H9 (cell line): ENCODE measurements at regions not wholly inside any gene's neighbourhood (a gene's known extent, or its start where the extent isn't known, plus 50 kb on each side); places are given as distances from the start of the nearest gene placed in this dataset.

Source experiments
- DNase-seq: peaks from one replicate; pipeline ENCODE4 v3.0.0-alpha.2; 2017
- H2AFZ ChIP-seq: one replicate; pipeline ENCODE4 v1.6.1; 2013; ENCODE audit warnings: mild to moderate bottlenecking, low read length, control low read depth, moderate library complexity
- H2AK5ac ChIP-seq: 2 replicates; pipeline ENCODE4 v1.6.1; 2013; ENCODE audit warnings: low read length, control low read depth, mixed read lengths; ENCODE audit not compliant: insufficient read length
- H2BK120ac ChIP-seq: one replicate; pipeline ENCODE4 v1.6.1; 2013; ENCODE audit warnings: low read depth, mild to moderate bottlenecking, low read length, control low read depth, inconsistent platforms; ENCODE audit not compliant: poor library complexity, severe bottlenecking
- H2BK12ac ChIP-seq: 2 replicates; pipeline ENCODE4 v1.6.1; 2013; ENCODE audit warnings: low read length, control low read depth, mixed read lengths, low read depth; ENCODE audit not compliant: insufficient read length
- H2BK15ac ChIP-seq: 2 replicates; pipeline ENCODE4 v1.6.1; 2013; ENCODE audit warnings: low read depth, low read length, control low read depth
- H2BK20ac ChIP-seq: one replicate; pipeline ENCODE4 v1.6.1; 2013; ENCODE audit warnings: low read depth, mild to moderate bottlenecking, low read length, control low read depth, inconsistent platforms; ENCODE audit not compliant: poor library complexity, severe bottlenecking
- H2BK5ac ChIP-seq: 2 replicates; pipeline ENCODE4 v1.6.1; 2013; ENCODE audit warnings: low read length, control low read depth, mixed read lengths; ENCODE audit not compliant: insufficient read length
- H3K14ac ChIP-seq: 2 replicates; pipeline ENCODE4 v1.6.1; 2013; ENCODE audit warnings: low read length, control low read depth; ENCODE audit not compliant: insufficient read depth
- H3K18ac ChIP-seq: 2 replicates; pipeline ENCODE4 v1.6.1; 2013; ENCODE audit warnings: low read depth, mild to moderate bottlenecking, mixed read lengths, low read length, control low read depth; ENCODE audit not compliant: insufficient read length
- H3K23ac ChIP-seq: 2 replicates; pipeline ENCODE4 v1.6.1; 2013; ENCODE audit warnings: low read length, control low read depth, mixed read lengths, low read depth; ENCODE audit not compliant: insufficient read length
- H3K23me2 ChIP-seq: 2 replicates; pipeline ENCODE4 v1.6.1; 2013; ENCODE audit warnings: low read depth, mild to moderate bottlenecking, mixed read lengths, low read length, control low read depth; ENCODE audit not compliant: insufficient read length, poor library complexity, severe bottlenecking
- H3K27ac ChIP-seq: 2 replicates; pipeline ENCODE4 v1.5.1; 2013; ENCODE audit warnings: low read length, control low read depth, mixed read lengths, low read depth; ENCODE audit not compliant: insufficient read length
- H3K27me3 ChIP-seq: 2 replicates; pipeline ENCODE4 v1.6.1; 2013; ENCODE audit warnings: low read length, control low read depth, inconsistent platforms; ENCODE audit not compliant: insufficient read depth
- H3K4ac ChIP-seq: 2 replicates; pipeline ENCODE4 v1.6.1; 2013; ENCODE audit warnings: low read depth, mild to moderate bottlenecking, control low read depth, inconsistent platforms, low read length, moderate library complexity
- H3K4me1 ChIP-seq: 2 replicates; pipeline ENCODE4 v1.6.1; 2013; ENCODE audit warnings: low read length, control low read depth, inconsistent platforms; ENCODE audit not compliant: insufficient read depth
- H3K4me2 ChIP-seq: 2 replicates; pipeline ENCODE4 v1.6.1; 2013; ENCODE audit warnings: low read length, control low read depth, mixed read lengths; ENCODE audit not compliant: insufficient read length, insufficient read depth
- H3K56ac ChIP-seq: 2 replicates; pipeline ENCODE4 v1.6.1; 2013; ENCODE audit warnings: low read depth, mild to moderate bottlenecking, mixed read lengths, low read length, control low read depth; ENCODE audit not compliant: insufficient read length
- H3K79me1 ChIP-seq: 2 replicates; pipeline ENCODE4 v1.6.1; 2013; ENCODE audit warnings: low read depth, mild to moderate bottlenecking, moderate library complexity, low read length, control low read depth, inconsistent platforms; ENCODE audit not compliant: insufficient read depth, poor library complexity, severe bottlenecking
- H3K79me2 ChIP-seq: 2 replicates; pipeline ENCODE4 v1.6.1; 2013; ENCODE audit warnings: low read length, control low read depth, inconsistent platforms; ENCODE audit not compliant: insufficient read depth
- H3K9ac ChIP-seq: 2 replicates; pipeline ENCODE4 v1.6.1; 2013; ENCODE audit warnings: low read length, control low read depth, mixed read lengths; ENCODE audit not compliant: insufficient read length; ENCODE audit errors: extremely low read depth
- H3K9me3 ChIP-seq: one replicate; pipeline ENCODE4 v1.6.1; 2013; ENCODE audit warnings: low read depth, low read length, inconsistent platforms; ENCODE audit not compliant: control insufficient read depth
- H3T11ph ChIP-seq: one replicate; pipeline ENCODE4 v1.6.1; 2013; ENCODE audit warnings: mild to moderate bottlenecking, low read length, control low read depth, inconsistent platforms
- H4K20me1 ChIP-seq: one replicate; pipeline ENCODE4 v1.6.1; 2013; ENCODE audit not compliant: control insufficient read depth, insufficient read length, insufficient read depth
- H4K5ac ChIP-seq: 2 replicates; pipeline ENCODE4 v1.6.1; 2013; ENCODE audit warnings: low read depth, mild to moderate bottlenecking, mixed read lengths, low read length, control low read depth; ENCODE audit not compliant: insufficient read length
- H4K8ac ChIP-seq: replicated peaks from 2 replicates; pipeline ENCODE4 v1.6.1; 2013; ENCODE audit warnings: low read length, control low read depth, mixed read lengths, low read depth; ENCODE audit not compliant: insufficient read length
- H4K91ac ChIP-seq: 2 replicates; pipeline ENCODE4 v1.6.1; 2013; ENCODE audit warnings: low read depth, mild to moderate bottlenecking, moderate library complexity, mixed read lengths, low read length, control low read depth; ENCODE audit not compliant: insufficient read length
- H3K27ac Mint-ChIP-seq, 3 experiments: 2 replicates in 2 of 3; 3 replicates in 1 of 3; pipeline ENCODE4 v1.8.0; 2020 to 2021; ENCODE audit warnings: mixed read lengths in 3 of 3, mild to moderate bottlenecking in 1 of 3, moderate library complexity in 1 of 3
- H3K27me3 Mint-ChIP-seq: 2 replicates; pipeline ENCODE4 v1.8.0; 2021; ENCODE audit warnings: low read depth, mild to moderate bottlenecking, moderate library complexity, mixed read lengths
- H3K36me3 Mint-ChIP-seq, 3 experiments: 2 replicates in 2 of 3; 3 replicates in 1 of 3; pipeline ENCODE4 v1.8.0; 2020 to 2021; ENCODE audit warnings: low read depth in 3 of 3, mixed read lengths in 3 of 3; ENCODE audit not compliant: insufficient read depth in 1 of 3
- H3K4me1 Mint-ChIP-seq, 2 experiments: 2 replicates each; pipeline ENCODE4 v1.8.0; 2020; ENCODE audit warnings: mixed read lengths in 2 of 2
- H3K4me3 Mint-ChIP-seq, 2 experiments: 2 replicates in 1 of 2; 3 replicates in 1 of 2; pipeline ENCODE4 v1.8.0; 2020 to 2021; ENCODE audit warnings: mild to moderate bottlenecking in 2 of 2, mixed read lengths in 2 of 2, moderate library complexity in 1 of 2
- H3K9me3 Mint-ChIP-seq, 2 experiments: 2 replicates in 1 of 2; 3 replicates in 1 of 2; pipeline ENCODE4 v1.8.0; 2020; ENCODE audit warnings: mild to moderate bottlenecking in 2 of 2, mixed read lengths in 2 of 2, moderate library complexity in 1 of 2
- CTCF ChIP-seq: fragments of 200-600 bp; sonication (generic); conservative IDR thresholded peaks from 3 replicates; pipeline ENCODE4 v1.8.0; 2021; ENCODE audit warnings: antibody characterized with exemption, mild to moderate bottlenecking
- WGBS: extraction: QIAGEN DNeasy Blood & Tissue Kit; methylation state at CpG from one replicate; pipeline ENCODE4 v1.1.7; 2013; ENCODE audit warnings: missing lambda C conversion rate, low lambda C conversion rate, mixed read lengths; ENCODE audit not compliant: insufficient read length; ENCODE audit errors: extremely low coverage; 5-methylcytosine and 5-hydroxymethylcytosine counted together

- H2BK12ac ChIP-seq = no peak overlapping the region
- no peak overlapping the region for H3K4me2 ChIP-seq
- no peak overlapping the region for H3K23ac ChIP-seq
- H3K4me1 Mint-ChIP-seq = peaks cover 13 to 14% of the 10 kb centered on the region in 2 experiments
- WGBS = no CpG with 5 or more reads among the region's 4 CpGs
- H4K8ac ChIP-seq = no peak overlapping the region
- H3K27me3 ChIP-seq = no peaks in the 10 kb centered on the region
- DNase-seq = no peak
- H3K27me3 Mint-ChIP-seq = peaks cover 15% of the 10 kb centered on the region
- no peak overlapping the region for H4K91ac ChIP-seq
- H3K79me1 ChIP-seq = no peaks in the 10 kb centered on the region
- no peaks in the 10 kb centered on the region for H3K9me3 ChIP-seq
- H4K5ac ChIP-seq = no peak overlapping the region
- H3K4ac ChIP-seq = no peak overlapping the region
- no peak overlapping the region for H2BK120ac ChIP-seq
- no peaks in the 10 kb centered on the region for H3K79me2 ChIP-seq
- H3K4me1 ChIP-seq = no peaks in the 10 kb centered on the region
- H3K23me2 ChIP-seq = no peaks in the 10 kb centered on the region
- no peak overlapping the region for H3K27ac ChIP-seq
- H4K20me1 ChIP-seq = no peaks in the 10 kb centered on the region
- H3K56ac ChIP-seq = no peak overlapping the region
- H3K18ac ChIP-seq = no peak overlapping the region
- no peak overlapping the region for H2BK20ac ChIP-seq
- H2AK5ac ChIP-seq = no peak overlapping the region
- no peak overlapping the region for H2AFZ ChIP-seq
- no peaks in the 10 kb centered on the region; a peak in 2 of 5 replicates for H3K9me3 Mint-ChIP-seq
- no peak overlapping the region for H3K4me3 Mint-ChIP-seq
- no peak overlapping the region for H3T11ph ChIP-seq
- H2BK5ac ChIP-seq = no peak overlapping the region
- no peak overlapping the region for H3K27ac Mint-ChIP-seq
- H3K14ac ChIP-seq = no peak overlapping the region
- H3K36me3 Mint-ChIP-seq = no peaks in the 10 kb centered on the region; a peak in 1 of 7 replicates
- no peak overlapping the region for H3K9ac ChIP-seq
- TF ChIP-seq CTCF = no peak
- no peak overlapping the region for H2BK15ac ChIP-seq
These were observed 80.9 kb upstream of the IRX2 start for GRCh38 chr5:2832394-2832793.
